ENCODE measurements at regions not wholly inside any gene's neighbourhood (a gene's known extent, or its start where the extent isn't known, plus 50 kb on each side); places are given as distances from the start of the nearest gene placed in this dataset.

DNA sequence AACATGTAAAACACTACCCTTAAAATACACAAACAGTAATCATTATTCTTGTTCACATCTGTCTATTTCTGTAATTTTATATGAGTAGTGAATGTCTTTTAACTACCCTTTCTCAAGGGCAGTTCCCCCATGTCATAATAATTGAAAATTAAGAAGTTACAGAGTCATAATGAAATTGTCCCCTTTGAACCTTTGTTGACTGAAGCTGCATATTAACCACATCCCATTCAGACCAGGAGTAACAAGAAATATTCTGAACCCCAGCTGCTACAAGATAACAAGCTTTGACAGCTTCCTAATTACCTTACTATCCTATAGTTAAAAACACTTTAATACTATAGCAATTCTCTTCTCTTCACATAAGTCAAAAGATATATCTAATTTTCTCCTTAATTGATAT, 635.9 kb upstream of the SUCLG2 start:
- DNase-seq = no peak

DNA sequence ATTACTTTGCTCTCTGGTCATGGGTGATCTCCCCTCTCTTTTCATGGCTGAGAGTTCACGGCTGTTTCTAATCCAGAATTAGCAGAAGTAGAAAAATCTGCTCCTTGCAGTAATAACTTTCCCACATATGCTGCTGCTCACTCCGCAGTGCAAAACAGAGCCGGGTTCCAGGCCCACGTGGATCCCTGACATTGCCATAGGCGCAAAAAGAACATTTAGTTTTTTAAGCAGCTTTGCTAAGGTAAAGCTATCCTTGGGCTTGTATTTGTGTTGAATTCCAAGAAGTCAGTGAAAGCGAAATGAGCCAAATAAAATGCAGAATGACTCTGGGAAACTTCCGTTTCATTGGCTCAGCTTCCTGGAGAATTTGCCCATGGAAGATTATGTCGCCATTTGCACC, 633.7 kb upstream of the SUCLG2 start:
- no peak for DNase-seq

DNA sequence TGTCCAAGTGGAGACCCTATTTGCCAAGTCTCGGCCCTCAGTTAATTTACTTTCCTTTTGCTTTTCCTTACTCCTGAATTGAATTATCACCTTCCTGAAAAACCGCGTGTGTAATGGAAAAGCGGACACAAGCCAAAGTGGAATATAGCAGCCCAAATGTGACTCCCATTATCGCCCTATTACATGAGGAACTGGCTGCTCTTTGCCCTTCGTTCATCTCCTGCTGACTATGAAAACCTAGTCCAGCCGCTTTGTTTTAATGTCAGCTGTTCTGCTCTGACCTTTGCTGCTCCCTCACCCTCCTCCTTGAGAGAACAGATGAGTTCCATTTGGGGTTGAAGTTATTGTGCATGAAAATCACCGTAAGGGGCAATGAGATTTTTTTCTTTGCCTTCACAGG, 632.7 kb upstream of the SUCLG2 start:
- DNase-seq = no peak

DNA sequence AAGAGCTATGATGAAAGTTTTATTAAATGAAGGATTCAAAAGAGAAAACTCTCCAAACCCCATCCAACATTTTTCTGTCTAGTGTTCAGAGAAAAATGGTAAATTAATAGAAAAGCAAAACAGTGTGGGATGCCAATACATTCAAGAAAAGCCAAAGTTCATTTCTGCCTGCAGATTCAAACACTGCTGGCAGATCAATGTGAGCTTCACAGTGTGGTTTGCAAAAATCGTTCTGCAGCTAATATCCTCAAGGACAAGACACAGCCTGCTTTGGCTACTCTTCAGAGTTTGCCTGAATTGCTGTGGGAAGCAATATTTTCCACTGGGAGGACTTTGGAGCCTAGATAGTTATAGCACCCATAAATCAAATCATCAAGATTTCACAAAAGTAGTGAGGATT, 619.9 kb upstream of the SUCLG2 start:
- DNase-seq = no peak

DNA sequence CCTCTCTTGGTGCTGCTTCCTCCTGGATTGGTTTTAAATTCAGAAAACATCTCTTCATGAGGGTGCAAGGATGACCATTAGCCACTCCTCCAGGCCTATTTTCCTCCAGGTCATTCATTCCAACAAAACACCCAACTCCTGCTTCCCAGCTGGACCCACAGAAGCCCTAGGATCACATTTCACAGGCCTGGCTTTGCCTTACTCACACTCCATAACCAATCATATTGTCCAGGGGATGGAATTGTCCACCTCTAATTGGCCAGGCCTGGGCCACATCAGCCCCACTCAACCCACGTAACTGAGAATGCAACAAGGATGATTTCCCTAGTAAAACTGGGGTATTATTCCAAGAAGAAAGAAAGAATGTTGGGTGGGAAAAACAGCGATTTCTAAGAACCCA, 616.7 kb upstream of the SUCLG2 start:
- DNase-seq = no peak

DNA sequence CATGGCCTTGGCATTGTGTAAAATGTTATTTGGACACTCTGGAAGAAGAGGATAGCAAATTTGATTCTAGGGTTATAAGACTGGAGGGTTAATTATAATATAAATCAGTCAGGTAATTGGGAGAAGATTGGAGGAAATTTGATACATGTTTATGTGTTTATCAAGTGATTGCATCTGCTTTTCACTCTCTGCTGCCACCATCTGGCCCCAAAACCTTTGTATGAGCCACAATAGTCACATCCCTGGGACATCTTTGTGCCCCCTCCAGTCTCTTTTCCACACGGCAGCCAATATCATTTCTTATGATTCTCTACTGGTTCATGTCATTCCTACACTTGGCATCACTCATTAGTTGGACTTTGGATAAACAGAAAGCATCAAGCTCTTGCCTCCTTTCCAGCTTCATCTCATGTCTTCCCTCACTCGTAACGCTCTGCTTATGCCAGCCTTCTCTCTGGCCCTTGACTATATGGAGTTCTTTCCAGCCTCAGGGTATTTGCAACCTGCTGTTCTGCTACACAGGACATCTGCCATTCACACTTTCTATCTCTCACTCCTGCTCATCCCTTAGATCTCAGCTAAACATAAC, 602.3 kb upstream of the SUCLG2 start:
- DNase-seq = no peak

DNA sequence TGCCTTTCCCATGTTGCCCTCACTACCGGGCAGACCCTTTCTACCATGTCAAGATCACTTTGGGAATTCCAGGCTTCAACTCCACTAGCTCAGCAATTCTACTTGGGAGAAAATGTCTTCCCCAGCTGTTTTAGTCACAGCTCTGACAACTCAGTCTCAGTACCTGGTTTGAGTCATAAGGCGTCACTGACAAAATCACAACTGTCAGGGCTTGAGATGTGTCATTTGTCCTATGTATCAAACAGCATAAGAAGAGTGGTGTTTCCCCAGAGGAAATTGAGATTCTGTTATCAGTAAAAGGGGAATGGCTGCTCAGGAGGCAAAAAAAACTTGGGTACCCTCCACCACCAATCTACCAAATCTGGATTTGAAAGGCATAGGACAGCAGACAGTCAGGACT, 594.9 kb upstream of the SUCLG2 start:
- DNase-seq = no peak

DNA sequence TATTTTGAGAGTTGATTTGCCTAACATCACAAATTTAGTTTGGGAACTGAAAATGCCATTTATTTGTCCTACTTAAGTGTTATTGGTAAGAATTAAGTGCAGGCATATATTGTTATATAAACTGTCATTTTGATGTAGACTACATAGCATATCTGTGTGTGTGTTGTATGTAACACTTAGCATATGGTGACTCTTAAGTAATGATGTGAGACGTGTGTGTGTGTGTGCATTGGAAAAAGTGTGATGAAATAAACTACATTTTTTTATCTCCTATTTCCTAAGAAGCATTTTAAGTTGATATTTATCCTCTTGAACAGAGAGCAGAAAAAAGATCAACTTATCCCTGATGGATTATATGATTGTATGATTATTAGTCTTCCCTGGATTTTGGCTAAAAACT, 588.2 kb upstream of the SUCLG2 start:
- DNase-seq = no peak

DNA sequence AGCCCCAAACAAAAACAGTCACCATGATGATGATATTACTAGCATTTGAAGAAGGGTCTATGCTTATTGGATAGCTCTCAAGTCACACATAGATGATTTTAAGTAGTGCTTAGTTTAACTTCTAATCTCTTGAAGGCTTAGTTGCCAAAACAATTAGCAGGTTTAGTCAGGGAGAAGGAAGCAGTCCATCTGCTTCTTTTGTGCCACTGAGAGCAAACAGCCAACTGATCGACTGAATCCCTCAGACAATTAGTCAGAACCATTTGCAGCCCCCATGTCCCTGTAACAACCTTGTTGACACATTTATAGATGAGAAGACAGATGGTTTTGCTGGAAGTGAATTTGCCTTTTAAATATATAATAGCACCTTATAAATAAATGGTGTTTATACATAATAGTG, 585.1 kb upstream of the SUCLG2 start:
- no peak for DNase-seq

DNA sequence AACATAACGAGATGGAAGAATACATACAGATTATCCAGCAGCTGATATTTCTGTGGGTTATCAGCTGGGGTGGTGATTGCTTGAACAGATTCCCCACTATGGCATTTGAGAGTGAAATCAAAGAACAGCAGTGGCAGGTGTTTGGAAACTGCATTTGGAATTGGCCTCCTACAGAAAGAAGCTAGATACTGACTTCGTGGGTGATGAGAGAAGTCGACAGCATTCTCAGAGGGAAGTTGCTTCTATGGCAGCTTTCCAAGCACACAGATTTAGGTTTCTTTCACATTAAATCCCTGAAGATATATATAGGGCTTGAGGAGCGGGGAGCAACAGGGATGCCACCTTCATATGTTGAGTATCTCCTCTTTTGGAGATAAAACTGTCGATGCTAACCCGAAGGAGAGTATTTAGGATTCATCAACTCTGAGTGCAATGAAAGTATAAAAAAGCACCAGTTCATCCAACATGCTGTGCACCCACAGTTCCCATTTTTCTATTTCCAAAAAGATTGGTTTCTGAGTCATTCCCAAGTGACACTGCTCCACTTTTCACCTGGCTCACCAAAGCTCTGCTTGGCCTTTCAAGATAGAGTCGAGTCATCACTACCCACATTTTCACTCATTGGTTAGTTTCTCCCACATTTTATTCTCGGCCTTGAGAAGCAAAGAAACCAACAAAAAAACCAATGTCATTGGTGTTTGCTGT, 579.8 kb upstream of the SUCLG2 start:
- no peak for DNase-seq

DNA sequence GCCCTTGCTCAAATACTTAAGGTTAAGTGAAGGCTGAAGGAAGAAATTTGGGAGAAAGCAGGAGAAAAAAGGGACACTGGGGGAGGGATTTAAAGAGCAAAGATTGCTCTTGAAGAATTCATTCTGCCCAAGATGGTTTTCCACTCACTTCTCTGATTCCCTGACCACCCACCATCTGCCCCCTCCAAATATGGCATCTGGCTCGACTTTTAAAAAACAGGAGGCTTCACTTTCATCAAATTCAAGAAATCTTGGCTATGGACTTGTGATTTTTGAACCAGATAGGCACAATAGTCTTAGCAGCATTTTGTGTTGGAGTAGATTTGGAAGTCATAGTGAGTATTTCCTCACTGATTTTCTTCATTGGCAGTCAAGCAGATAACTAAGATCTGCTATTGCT, 574.4 kb upstream of the SUCLG2 start:
- DNase-seq = no peak

DNA sequence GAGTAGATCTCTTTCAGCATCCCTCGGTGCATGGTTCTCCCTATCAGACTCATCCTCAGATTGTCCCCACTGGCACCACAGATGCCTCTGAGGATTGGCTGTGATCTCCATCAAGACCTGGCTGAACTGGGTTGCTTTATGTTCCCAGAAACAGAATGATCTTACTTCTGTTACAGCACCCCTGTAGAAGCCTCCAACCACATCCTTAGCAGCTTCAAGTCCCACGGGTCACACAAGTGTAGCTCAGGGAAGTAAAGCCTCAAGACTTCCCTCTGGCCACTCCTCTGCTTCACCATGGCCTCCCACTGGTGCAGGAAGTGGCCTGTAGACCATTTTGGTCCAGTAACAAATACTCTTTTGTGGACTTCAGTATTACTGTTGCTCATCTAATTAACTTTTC, 566.4 kb upstream of the SUCLG2 start:
- no peak for DNase-seq

DNA sequence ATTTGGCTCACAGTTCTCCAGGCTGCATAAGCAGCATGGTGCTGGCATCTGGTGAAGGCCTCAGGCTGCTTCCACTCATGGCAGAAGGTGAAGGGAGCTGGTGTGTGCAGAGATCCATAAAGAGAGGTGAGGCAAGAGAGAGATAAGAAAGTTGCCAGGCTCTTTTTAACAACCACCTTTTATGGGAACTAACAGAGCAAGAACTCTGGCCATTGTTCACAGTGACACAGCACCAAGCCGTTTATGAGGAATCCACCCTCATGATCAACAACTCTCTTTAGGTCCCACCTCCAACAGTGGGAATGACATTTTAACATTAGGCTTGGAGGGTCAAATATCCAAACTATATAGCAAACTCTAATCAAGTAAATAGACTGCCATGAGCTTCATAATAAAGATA, 557.2 kb upstream of the SUCLG2 start:
- no peak for DNase-seq

DNA sequence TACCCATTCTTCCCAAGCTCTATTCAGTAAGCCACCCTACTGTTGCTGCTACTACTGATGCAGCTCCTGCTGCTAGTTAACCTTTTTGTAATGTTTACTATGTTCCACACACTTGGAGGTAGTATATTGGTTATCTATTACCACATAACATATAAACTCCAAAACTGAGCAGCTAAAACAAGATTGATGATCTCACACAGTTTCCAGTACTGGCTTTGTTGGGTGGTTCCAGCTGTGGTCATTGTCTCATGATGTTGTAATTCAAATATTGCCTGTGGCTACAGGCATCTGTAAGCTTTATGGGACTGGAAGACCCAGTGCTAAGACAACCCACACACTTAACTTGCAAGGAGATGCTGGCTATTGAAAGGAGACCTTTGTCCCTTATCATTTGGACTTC, 556.2 kb upstream of the SUCLG2 start:
- no peak for DNase-seq

DNA sequence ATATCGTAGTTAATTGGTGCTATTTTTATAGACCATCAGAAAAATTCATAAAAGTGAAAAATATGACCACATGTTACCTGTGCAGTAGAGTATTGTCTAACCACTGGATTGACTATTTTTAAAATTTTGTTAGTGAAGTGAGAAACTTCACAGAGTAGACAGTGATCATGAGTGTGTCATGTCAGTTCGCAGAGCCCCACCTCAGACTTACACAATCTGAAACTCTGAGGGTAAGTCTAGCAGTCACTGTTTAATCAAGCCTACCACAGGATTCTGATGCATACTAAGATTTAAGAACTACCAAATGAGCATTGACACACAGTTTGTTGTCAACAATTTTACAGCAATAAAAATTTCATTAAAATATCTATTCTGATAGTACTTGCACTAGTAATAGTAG, 552.9 kb upstream of the SUCLG2 start:
- no peak for DNase-seq

DNA sequence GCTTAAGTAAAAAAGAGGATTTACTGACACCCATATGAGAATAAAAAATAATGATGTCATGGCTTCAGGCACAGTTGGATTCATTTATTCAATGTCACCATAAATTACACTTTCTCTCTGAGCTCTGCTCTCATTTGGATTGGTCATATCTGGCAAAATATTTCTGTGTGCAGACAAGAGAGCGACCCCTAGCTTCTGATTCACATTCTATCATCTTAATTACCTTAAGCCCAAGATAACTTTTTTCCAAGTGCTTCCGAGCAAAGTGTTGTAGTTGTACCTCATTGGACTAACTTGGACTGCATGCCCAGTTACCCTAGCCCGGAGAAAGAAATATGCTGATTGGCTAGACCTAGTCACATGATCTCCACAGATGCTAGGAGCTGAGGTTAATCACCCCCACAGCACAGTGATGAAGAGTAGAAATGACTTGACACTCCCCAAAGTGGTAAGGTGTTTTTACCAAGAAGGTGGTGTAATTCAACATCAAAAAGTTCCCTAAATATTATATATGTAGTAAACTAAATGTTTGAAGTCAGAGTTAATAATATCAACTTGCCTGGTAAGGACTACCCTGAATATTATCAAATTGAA, 552.2 kb upstream of the SUCLG2 start:
- no peak for DNase-seq

DNA sequence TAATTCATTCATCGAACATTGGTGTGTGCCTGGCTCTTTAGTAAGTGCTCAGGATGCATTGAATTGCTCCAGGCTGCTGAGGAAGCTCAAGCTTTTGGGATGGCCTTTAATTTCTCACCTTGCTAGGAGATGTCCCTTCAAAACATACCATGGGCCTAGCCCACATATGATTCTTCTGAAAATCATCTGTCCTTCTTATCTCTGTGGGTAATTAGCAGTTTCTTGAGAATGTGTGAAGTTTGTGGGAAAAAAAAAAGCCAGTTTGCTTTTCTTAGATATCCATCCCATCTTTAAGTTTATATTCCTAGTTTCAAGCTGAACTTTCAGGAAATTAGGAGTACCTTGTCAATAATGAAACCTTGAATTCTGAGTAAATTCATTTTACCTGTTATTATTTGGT, 532.3 kb upstream of the SUCLG2 start:
- no peak for DNase-seq

DNA sequence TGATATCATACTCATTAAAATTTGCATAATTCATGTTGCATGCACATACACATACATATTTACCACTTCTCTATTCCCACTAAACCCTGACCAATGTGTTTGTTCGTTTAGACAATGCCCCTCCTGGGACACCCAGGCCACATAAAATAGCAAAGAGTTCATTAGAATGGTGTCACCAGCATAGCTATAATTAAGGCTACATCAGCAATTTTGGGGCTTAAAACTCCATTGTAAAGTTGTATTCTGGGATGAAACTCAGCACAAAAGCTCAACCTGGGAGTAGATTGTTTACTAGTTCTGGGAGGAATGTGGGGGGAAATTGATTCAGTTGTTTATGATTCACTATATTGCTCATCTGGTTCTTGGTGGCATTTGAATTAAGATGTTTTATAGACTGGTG, 522.2 kb upstream of the SUCLG2 start:
- no peak for DNase-seq

DNA sequence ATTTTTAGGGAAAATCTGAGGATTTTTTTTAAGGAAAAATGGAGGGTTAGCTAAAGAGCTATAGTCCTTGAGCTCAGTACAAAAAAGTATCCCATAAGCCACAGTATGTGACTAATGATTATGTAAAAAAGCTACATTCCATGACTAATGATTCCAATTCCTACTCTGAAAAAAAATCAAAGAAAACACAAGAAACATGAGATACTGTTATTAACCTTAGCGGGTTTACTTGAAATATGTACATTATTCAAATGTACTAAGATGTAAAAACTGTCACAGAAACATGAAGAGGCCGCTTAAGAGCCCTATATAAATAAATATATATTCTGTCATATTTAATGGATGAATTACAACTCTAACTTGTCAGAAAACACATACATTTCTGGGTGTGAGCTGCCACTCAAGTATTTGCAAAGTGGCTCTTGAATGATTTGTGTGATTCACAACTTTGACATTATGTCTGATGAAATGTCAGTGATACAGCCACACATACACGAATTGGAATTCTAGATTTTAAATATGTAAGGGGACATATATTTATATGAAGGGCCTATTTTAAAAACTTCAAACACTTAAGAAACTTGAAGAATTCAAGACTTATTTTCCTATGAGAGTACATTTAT, 518.7 kb upstream of the SUCLG2 start:
- no peak for DNase-seq

DNA sequence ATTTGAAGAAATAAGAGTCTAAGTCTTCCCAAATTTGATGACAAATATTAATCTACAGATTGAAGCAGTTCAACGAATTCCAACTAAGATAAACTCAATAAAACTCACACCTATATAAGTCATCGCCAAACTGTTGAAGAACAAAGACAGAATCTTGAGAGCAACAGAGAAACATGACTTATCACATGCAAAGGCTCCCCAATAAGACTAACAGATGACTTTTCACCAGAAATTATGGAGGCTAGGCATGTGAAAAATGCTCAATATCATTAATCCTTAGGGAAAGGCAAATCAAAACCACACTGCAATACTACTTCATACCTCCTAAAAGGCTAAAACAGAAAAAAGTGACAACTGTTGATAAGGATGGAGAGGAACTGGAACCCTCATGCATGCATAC, 517.6 kb upstream of the SUCLG2 start:
- DNase-seq = no peak

DNA sequence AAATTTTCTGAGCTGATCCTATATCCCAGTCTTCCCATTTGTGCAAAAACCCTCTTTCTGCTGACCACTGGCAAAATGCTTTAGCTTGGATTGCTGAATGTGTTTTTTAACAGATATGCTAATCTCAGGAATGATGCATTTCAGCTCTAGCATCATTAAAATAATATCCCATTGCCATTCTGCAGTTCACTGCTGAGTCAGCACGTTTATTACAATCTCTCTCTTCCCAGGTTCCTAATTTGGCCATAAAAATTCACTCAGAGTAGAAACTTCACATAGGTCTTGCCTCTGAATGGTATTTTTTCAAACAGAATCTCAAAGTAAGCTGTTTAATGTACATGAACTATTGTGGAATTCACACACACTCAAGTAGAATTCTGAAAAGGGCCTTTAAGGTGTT, 509.6 kb upstream of the SUCLG2 start:
- no peak for DNase-seq

DNA sequence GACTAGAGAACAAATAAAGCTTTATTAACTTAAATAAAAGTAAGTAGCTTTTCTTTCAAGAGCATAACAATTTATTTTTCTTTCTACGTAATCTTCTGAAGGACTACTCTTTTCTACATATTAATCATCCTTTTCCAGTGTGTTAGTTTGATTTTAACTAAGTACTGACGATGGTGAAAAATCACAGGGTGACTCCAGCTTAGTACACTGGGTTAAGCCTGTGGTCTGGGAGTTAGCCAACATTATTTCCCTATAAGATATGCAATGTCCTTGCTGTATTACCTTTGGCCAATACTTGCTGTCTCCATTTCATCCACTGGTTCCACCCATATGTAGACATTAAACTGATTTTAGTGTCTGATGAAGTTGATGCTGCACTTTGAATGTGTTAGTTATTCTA, 508.6 kb upstream of the SUCLG2 start:
- DNase-seq = no peak

DNA sequence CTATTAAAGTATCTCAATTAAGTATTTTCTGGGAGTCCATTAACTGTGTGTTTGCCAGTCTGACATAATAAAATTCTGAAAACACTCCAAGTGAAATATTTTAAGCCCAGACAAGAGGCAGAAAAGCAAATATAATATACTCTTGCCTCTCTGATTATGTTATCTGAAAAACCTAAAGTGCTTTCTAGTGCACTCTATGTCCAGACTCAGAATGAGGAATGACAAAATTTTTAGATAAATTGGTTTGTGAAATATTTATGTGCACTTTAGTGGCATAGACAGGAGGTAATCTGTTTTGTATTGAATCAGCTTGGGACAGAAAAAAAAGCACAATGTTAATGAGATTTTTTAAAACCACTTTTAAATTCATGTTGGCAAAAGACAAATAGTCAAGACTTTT, 508.2 kb upstream of the SUCLG2 start:
- no peak for DNase-seq

DNA sequence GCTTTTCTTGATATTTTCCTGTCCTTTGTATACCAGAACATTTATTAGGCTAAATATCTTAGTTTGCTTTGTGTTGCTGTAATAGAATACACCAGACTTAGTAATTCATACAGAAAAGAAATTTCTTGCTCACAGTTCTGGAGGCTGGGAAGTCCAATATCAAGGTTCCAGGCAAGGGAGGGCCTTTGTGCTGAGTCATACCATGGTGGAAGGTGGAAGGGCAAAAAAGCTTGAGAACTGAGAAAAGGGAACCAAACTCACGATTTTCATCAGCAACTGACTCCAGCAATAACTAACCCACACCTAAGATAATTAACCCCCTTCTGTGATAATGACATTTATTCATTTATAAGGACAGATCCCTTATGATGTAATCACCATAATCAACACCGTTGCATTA, 496.9 kb upstream of the SUCLG2 start:
- DNase-seq = no peak
